Right lobe of liver (tissue), 6 donors: ENCODE measurements at regions not wholly inside any gene's neighbourhood (a gene's known extent, or its start where the extent isn't known, plus 50 kb on each side); places are given as distances from the start of the nearest gene placed in this dataset.

Experiments used
- ATAC-seq, 4 donors: fragments of 200-7000 bp; cut with Tn5 transposase; one replicate each; pipeline ENCODE4 v1.9.1; 2020; ENCODE audit warnings: mild to moderate bottlenecking in 4 of 4, moderate library complexity in 4 of 4
- DNase-seq, 3 donors: peaks; one replicate each; pipeline ENCODE4 v3.0.0-alpha.2; 2020
- H3K27ac ChIP-seq, 3 donors: fragments of 200-600 bp; one replicate each; pipeline ENCODE4 v1.8.0; 2022
- H3K27me3 ChIP-seq, 2 donors: fragments of 200-600 bp; one replicate each; pipeline ENCODE4 v1.8.0; 2022
- H3K36me3 ChIP-seq, 4 donors: fragments of 200-600 bp; sonication (generic) in 1 of 4; one replicate each; pipeline versions ENCODE4 v1.5.1 to v1.8.0; 2017 to 2022; ENCODE audit warnings: control low read depth in 1 of 4
- H3K4me1 ChIP-seq, 4 donors: fragments of 200-600 bp; sonication (generic) in 1 of 4; one replicate each; pipeline versions ENCODE4 v1.5.1 to v1.8.0; 2017 to 2022; ENCODE audit warnings: control low read depth in 1 of 4
- H3K4me3 ChIP-seq, 3 donors: fragments of 200-600 bp; one replicate each; pipeline ENCODE4 v1.8.0; 2022
- H3K9me3 ChIP-seq, 4 donors: fragments of 200-600 bp; sonication (generic) in 1 of 4; one replicate each; pipeline versions ENCODE4 v1.5.1 to v1.8.0; 2017 to 2022; ENCODE audit warnings: control low read depth in 1 of 4
- CTCF ChIP-seq, 4 donors: fragments of 200-600 bp in 3 of 4; fragments of 450-650 bp in 1 of 4; IDR thresholded peaks; one replicate each; pipeline versions ENCODE4 v1.5.1 to v1.8.0; 2016 to 2022; ENCODE audit warnings: antibody characterized with exemption in 4 of 4, mild to moderate bottlenecking in 2 of 4
- POLR2A ChIP-seq: fragments of 450-650 bp; IDR thresholded peaks from one replicate; pipeline ENCODE4 v1.6.1; 2017; ENCODE audit warnings: antibody characterized with exemption, mild to moderate bottlenecking
- WGBS: methylation state at CpG from one replicate; pipeline ENCODE4 v1.1.6; 2018; ENCODE audit warnings: low coverage, low lambda C conversion rate; ENCODE audit not compliant: insufficient coverage; ENCODE audit errors: missing lambda C conversion rate; 5-methylcytosine and 5-hydroxymethylcytosine counted together
- intact Hi-C, 2 donors: fragments of 100-400 bp; cut with DNase I; formaldehyde crosslinking; loops; one replicate each; pipeline versions ENCODE4 v1.11.2 to v1.14.1; 2022
- donor health status: DM: no; HTN: yes; CAD: no.
- donor health status: DM: no; HTN: no; CAD: no.
- donor health status: DM: no; HTN: no; CAD: no.
- donor health status: DM: no; HTN: yes; CAD: no.
- donor health status: DM: no; HTN: yes; CAD: no.

- intact Hi-C loops: no loop called here
- H3K4me1 ChIP-seq: no peaks in the 10 kb centered on the region
- H3K27me3 ChIP-seq: no peaks in the 10 kb centered on the region
- ATAC-seq (peak in 3 of 4 donors; percentile 26 to 53 (median 52)), DNase-seq (no peak)
- H3K4me3 ChIP-seq: no peak overlapping the region
- TF ChIP-seq CTCF (IDR thresholded peaks at IDR 0.05): no peak
- no peak for TF ChIP-seq POLR2A
- WGBS: 9% methylated on average over 3 of the region's 3 CpGs
- no peaks in the 10 kb centered on the region for H3K9me3 ChIP-seq
- H3K36me3 ChIP-seq: no peaks in the 10 kb centered on the region
- H3K27ac ChIP-seq: no peak overlapping the region
These were observed 92.3 kb upstream of the COL8A1 start for GRCh38 chr3:99545941-99546580.

- ATAC-seq: peak; percentile 29 to 75 (median 40)
- H3K27ac ChIP-seq: no peak overlapping the region
- TF ChIP-seq POLR2A (no peak), CTCF (IDR thresholded peaks at IDR 0.05) (no peak)
These were observed 93.6 kb upstream of the COL8A1 start for GRCh38 chr3:99544786-99545281.

GRCh38 chr3:99543796-99544195, 94.6 kb upstream of the COL8A1 start:
- ATAC-seq (no peak), DNase-seq (no peak)
- Histone ChIP-seq H3K36me3 (no peaks in the 10 kb centered on the region), H3K4me1 (no peaks in the 10 kb centered on the region), H3K4me3 (no peak overlapping the region), H3K27ac (no peak overlapping the region), H3K9me3 (no peaks in the 10 kb centered on the region), H3K27me3 (no peaks in the 10 kb centered on the region)
- WGBS: 0% methylated on average over 1 of the region's 1 CpG
- TF ChIP-seq CTCF (IDR thresholded peaks at IDR 0.05): no peak
- TF ChIP-seq POLR2A: no peak
- intact Hi-C loops: no loop called here

More at GRCh38 chr3:99544786-99545281, 93.6 kb upstream of the COL8A1 start:
- Histone ChIP-seq H3K4me1 (no peaks in the 10 kb centered on the region), H3K4me3 (no peak overlapping the region), H3K9me3 (no peaks in the 10 kb centered on the region), H3K27me3 (no peaks in the 10 kb centered on the region), H3K36me3 (no peaks in the 10 kb centered on the region)
- intact Hi-C loops: no loop called here
- WGBS: 39% methylated on average over 4 of the region's 4 CpGs
- DNase-seq: peak in 1 of 3 donors; percentile 46

GRCh38 chr3:99542767-99543518, 95.5 kb upstream of the COL8A1 start:
- WGBS: 16% methylated on average over 4 of the region's 4 CpGs
- DNase-seq (no peak), ATAC-seq (peak in 1 of 4 donors; percentile 44)
- intact Hi-C loops: no loop called here
- Histone ChIP-seq H3K4me1 (no peaks in the 10 kb centered on the region), H3K36me3 (no peaks in the 10 kb centered on the region), H3K27ac (no peak overlapping the region), H3K4me3 (no peak overlapping the region), H3K27me3 (no peaks in the 10 kb centered on the region), H3K9me3 (no peaks in the 10 kb centered on the region)
- TF ChIP-seq POLR2A: no peak
- no peak for TF ChIP-seq CTCF (IDR thresholded peaks at IDR 0.05)
